ENCODE measurements at regions not wholly inside any gene's neighbourhood (a gene's known extent, or its start where the extent isn't known, plus 50 kb on each side); places are given as distances from the start of the nearest gene placed in this dataset.

GRCh38 chr13:104140552-104140951, 1074.3 kb upstream of the SLC10A2 start:
- TF ChIP-seq POLR2A (IDR thresholded peaks at IDR 0.05), result no peak
- TF ChIP-seq CTCF (IDR thresholded peaks at IDR 0.05), result no peak

All from right lobe of liver (tissue), 4 donors.